ENCODE measurements at regions not wholly inside any gene's neighbourhood (a gene's known extent, or its start where the extent isn't known, plus 50 kb on each side); places are given as distances from the start of the nearest gene placed in this dataset.

- TF ChIP-seq CEBPB (IDR thresholded peaks at IDR 0.05) (no peak), TEAD4 (IDR thresholded peaks at IDR 0.05) (no peak), ZBTB7A (IDR thresholded peaks at IDR 0.05; ENCODE audit: low read depth) (no peak), MAX (IDR thresholded peaks at IDR 0.05) (no peak), TAF1 (IDR thresholded peaks at IDR 0.05; ENCODE audit: low read depth) (no peak), NFIC (IDR thresholded peaks at IDR 0.05) (no peak), TCF12 (IDR thresholded peaks at IDR 0.05; ENCODE audit: low read depth) (no peak), RAD21 (IDR thresholded peaks at IDR 0.05; ENCODE audit: low read depth) (no peak), USF1 (IDR thresholded peaks at IDR 0.05) (no peak), REST (IDR thresholded peaks at IDR 0.05; ENCODE audit: low read depth) (no peak), YY1 (IDR thresholded peaks at IDR 0.05; ENCODE audit: low read depth) (no peak), EP300 (IDR thresholded peaks at IDR 0.05; ENCODE audit: borderline replicate concordance) (no peak), CREB1 (IDR thresholded peaks at IDR 0.05; ENCODE audit: low read depth) (no peak)
Observed at GRCh38 chr1:5220821-5221220, 566.4 kb downstream of the AJAP1 start.

- TF ChIP-seq TCF12 (IDR thresholded peaks at IDR 0.05; ENCODE audit: low read depth) (no peak), TAF1 (IDR thresholded peaks at IDR 0.05; ENCODE audit: low read depth) (no peak), NFIC (IDR thresholded peaks at IDR 0.05) (no peak), ZBTB7A (IDR thresholded peaks at IDR 0.05; ENCODE audit: low read depth) (no peak), TEAD4 (IDR thresholded peaks at IDR 0.05) (no peak), RAD21 (IDR thresholded peaks at IDR 0.05; ENCODE audit: low read depth) (no peak), CREB1 (IDR thresholded peaks at IDR 0.05; ENCODE audit: low read depth) (no peak), CEBPB (IDR thresholded peaks at IDR 0.05) (no peak), EGR1 (IDR thresholded peaks at IDR 0.05) (no peak), EP300 (IDR thresholded peaks at IDR 0.05; ENCODE audit: borderline replicate concordance) (no peak)
Observed at GRCh38 chr1:5220421-5220820, 566.0 kb downstream of the AJAP1 start.

GRCh38 chr1:5200006-5200405, 545.6 kb downstream of the AJAP1 start:
- TF ChIP-seq EP300 (IDR thresholded peaks at IDR 0.05; ENCODE audit: borderline replicate concordance) (no peak), ZBTB7A (IDR thresholded peaks at IDR 0.05; ENCODE audit: low read depth) (no peak), MAX (IDR thresholded peaks at IDR 0.05) (no peak), CREB1 (IDR thresholded peaks at IDR 0.05; ENCODE audit: low read depth) (no peak), TCF12 (IDR thresholded peaks at IDR 0.05; ENCODE audit: low read depth) (no peak), NFIC (IDR thresholded peaks at IDR 0.05) (no peak), FOXM1 (IDR thresholded peaks at IDR 0.05; ENCODE audit: borderline replicate concordance, low read depth) (no peak), TAF1 (IDR thresholded peaks at IDR 0.05; ENCODE audit: low read depth) (no peak), RAD21 (IDR thresholded peaks at IDR 0.05; ENCODE audit: low read depth) (no peak), CEBPB (IDR thresholded peaks at IDR 0.05) (no peak), REST (IDR thresholded peaks at IDR 0.05; ENCODE audit: low read depth) (no peak), USF1 (IDR thresholded peaks at IDR 0.05) (no peak), TEAD4 (IDR thresholded peaks at IDR 0.05) (no peak), YY1 (IDR thresholded peaks at IDR 0.05; ENCODE audit: low read depth) (no peak), EGR1 (IDR thresholded peaks at IDR 0.05) (no peak)

GRCh38 chr1:5198328-5198727, 543.9 kb downstream of the AJAP1 start:
- TF ChIP-seq USF1 (IDR thresholded peaks at IDR 0.05) (no peak), CEBPB (IDR thresholded peaks at IDR 0.05) (0 out of 2 replicates have a peak, but pooled peaks have one; percentile 22), REST (IDR thresholded peaks at IDR 0.05; ENCODE audit: low read depth) (peak; percentile 84), ZBTB7A (IDR thresholded peaks at IDR 0.05; ENCODE audit: low read depth) (no peak), FOXM1 (IDR thresholded peaks at IDR 0.05; ENCODE audit: borderline replicate concordance, low read depth) (no peak), TCF12 (IDR thresholded peaks at IDR 0.05; ENCODE audit: low read depth) (no peak), CREB1 (IDR thresholded peaks at IDR 0.05; ENCODE audit: low read depth) (no peak), EP300 (IDR thresholded peaks at IDR 0.05; ENCODE audit: borderline replicate concordance) (no peak), YY1 (IDR thresholded peaks at IDR 0.05; ENCODE audit: low read depth) (no peak), RAD21 (IDR thresholded peaks at IDR 0.05; ENCODE audit: low read depth) (no peak), TAF1 (IDR thresholded peaks at IDR 0.05; ENCODE audit: low read depth) (no peak), TEAD4 (IDR thresholded peaks at IDR 0.05) (no peak), NFIC (IDR thresholded peaks at IDR 0.05) (no peak)

Data from Ishikawa (cell line).